Cardiac fibroblast (primary cell): ENCODE measurements at regions not wholly inside any gene's neighbourhood (a gene's known extent, or its start where the extent isn't known, plus 50 kb on each side); places are given as distances from the start of the nearest gene placed in this dataset.

Experiments used
- DNase-seq, 2 donors: peaks; one replicate each; pipeline versions ENCODE4 v3.0.0 to v3.0.0-alpha.2; 2010; ENCODE audit warnings: low read depth in 2 of 2
- H3K4me3 ChIP-seq, 2 donors: replicated peaks in 1 of 2; 1 replicate in 1 of 2; 2 replicates in 1 of 2; pipeline ENCODE4 v1.5.1; 2011; ENCODE audit warnings: low read depth in 2 of 2, low read length in 2 of 2, mild to moderate bottlenecking in 2 of 2, moderate library complexity in 1 of 2
- TF ChIP-seq, protein P1 (sequence below): IDR thresholded peaks from one replicate; pipeline ENCODE4 v1.5.1; 2011; ENCODE audit warnings: low read depth, mild to moderate bottlenecking, low read length, inconsistent platforms

DNA sequence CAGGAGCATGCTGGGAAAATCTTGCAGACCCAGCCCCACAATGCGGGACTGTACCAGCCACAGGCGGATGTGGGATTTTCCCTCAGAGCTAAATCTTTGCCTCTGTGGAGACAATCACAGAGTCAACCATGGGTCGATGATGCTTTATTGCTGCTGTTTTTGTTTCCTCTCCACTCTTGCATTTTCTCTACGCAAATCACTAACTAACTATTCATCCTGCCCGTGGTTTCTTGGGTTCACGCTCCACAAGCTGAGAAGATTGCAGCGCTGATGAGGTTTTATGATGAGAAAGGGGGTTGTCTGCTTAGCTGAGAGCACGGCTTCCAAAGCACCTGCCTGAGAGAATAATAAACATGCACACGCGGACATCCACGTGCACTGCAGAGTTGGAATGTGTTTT lies 500.2 kb upstream of the ADAMTS16 start:
- H3K4me3 ChIP-seq, result no peak overlapping the region
- TF ChIP-seq, protein P1, sequence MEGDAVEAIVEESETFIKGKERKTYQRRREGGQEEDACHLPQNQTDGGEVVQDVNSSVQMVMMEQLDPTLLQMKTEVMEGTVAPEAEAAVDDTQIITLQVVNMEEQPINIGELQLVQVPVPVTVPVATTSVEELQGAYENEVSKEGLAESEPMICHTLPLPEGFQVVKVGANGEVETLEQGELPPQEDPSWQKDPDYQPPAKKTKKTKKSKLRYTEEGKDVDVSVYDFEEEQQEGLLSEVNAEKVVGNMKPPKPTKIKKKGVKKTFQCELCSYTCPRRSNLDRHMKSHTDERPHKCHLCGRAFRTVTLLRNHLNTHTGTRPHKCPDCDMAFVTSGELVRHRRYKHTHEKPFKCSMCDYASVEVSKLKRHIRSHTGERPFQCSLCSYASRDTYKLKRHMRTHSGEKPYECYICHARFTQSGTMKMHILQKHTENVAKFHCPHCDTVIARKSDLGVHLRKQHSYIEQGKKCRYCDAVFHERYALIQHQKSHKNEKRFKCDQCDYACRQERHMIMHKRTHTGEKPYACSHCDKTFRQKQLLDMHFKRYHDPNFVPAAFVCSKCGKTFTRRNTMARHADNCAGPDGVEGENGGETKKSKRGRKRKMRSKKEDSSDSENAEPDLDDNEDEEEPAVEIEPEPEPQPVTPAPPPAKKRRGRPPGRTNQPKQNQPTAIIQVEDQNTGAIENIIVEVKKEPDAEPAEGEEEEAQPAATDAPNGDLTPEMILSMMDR, result no peak
- DNase-seq, result no peak

DNA sequence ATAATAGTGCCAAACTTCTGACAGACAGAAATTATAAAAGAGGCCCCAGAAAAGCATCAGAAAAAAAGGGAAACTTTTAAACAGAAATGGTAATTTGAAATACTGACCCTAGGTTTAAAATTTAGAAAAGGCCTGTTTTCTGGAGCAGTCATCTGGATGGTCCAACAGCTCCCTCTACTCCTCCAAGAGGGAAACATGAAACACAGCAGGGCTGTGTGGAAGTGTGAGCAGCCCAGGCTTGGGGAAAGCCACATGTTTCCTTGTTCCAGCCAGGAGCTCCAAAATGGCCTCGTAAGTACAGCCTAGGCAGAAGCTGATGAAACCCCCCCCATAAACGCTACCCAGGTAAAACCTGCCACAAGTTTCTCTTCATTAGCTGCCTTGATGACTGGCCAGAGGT lies 499.3 kb upstream of the ADAMTS16 start:
- TF ChIP-seq, protein P1, result no peak
- no peak overlapping the region for H3K4me3 ChIP-seq
- no peak for DNase-seq

DNA sequence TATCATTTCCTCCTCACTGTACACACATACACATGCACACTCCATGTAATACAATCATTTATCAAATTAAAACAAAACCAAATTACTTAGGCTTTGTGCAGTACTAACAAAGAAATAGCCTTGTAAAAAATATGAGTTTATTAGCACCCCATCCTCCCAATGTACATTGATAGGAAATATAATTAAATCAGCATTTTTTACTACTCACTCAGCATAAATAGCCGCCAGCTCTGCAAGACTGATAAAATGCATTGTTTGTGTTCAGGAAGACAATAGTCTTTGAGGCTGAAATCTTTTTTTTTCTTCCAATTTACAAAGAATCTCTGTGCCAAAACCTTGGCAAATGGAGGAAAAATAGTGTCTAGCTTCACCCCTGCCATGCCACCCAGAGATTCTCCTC lies 497.6 kb upstream of the ADAMTS16 start:
- no peak overlapping the region for H3K4me3 ChIP-seq
- no peak for DNase-seq
- TF ChIP-seq, protein P1, result no peak

DNA sequence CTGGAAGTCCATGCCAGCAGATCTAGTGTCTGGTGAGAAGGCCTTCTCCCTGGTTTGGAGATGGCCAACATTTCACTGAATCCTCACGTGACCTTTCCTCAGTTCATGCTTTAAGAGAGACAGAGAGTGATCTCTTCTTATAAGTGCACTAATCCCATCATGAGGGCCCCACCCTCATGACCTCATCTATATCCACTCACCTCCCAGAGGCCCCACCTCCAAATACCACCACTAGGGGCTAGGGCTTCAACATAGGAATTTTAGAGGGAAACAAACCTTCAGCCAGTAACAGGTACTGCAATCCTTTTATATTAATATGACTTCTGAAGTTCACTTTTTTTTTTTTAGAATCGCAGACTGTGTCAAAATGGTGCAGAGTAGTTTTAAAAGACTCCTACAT lies 496.9 kb upstream of the ADAMTS16 start:
- TF ChIP-seq, protein P1, result no peak

DNA sequence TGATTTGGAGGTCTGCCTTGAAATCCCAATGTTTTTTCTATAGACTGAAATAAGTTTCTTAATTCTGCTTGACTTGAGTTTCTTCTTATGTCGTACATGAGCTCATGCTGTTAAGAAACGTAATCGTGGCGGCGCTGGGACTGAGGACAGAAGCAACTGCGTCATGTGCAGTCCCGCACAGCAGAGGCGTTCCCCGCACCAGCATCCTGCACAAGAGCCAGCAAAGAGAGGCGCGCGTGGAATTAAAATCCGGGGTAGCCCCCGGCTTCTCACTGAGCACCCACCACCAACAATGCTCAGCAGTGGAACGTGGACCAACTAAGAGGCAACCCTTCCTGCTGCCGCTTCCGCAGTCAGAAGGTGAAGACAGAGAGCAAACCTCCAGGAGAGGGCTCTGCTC lies 496.2 kb upstream of the ADAMTS16 start:
- DNase-seq, result no peak
- TF ChIP-seq, protein P1, result no peak
- no peak overlapping the region for H3K4me3 ChIP-seq

More for the DNA sequence above, 496.9 kb upstream of the ADAMTS16 start:
- DNase-seq, result no peak
- H3K4me3 ChIP-seq, result no peak overlapping the region

DNA sequence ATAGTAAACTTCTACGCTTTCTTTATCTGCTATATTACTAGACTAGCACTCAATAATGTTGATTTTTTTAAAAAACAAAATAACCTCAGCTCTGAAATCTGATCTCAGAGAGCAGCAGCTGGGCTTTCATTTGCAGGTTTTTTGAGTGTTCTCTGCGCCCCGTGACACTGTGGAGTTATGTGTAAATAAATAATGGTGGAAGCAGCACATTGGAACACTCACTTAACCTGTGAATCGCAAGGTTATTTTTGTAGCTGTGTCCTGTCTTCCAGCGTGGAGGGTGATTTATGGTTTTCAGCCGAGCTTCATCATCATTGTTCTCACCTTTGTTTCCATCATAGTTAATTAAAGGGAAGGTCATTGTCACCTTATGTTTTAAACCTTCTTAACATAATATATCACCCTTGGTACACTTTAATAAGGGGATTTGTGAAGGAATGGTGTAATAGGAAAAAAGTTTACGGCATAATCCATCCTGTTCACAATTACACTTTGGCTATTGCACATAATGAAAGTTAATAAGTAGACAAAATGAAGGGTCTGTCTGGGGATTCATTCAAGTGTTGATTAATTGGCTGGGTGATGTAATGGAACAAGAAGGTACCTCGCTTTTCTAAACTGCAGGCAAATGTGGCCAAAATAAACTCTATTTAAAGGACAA lies 493.3 kb upstream of the ADAMTS16 start:
- no peak overlapping the region for H3K4me3 ChIP-seq
- no peak for DNase-seq
- TF ChIP-seq, protein P1, result no peak

DNA sequence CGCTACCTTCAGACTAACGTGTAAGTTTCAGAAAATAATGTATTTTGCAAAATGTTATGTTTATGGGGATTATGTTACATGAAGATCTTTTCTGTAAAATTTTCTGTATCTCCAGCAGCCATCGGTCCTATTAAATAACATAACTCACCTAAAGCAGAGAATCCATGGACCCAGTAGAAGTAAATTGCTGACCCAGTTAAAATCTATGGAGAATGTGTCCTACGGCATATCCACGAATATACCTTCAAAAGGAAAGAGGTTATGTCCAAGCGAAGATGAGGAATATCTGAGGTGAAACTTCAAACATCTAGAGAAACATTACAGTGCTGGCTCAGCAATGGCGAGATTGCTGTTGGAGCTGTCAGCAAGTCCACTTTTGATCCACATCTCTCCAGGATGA lies 492.2 kb upstream of the ADAMTS16 start:
- TF ChIP-seq, protein P1, result no peak
- no peak overlapping the region for H3K4me3 ChIP-seq
- no peak for DNase-seq
